ENCODE measurements at regions not wholly inside any gene's neighbourhood (a gene's known extent, or its start where the extent isn't known, plus 50 kb on each side); places are given as distances from the start of the nearest gene placed in this dataset.

- Histone ChIP-seq H3K27me3 (ENCODE audit: low read length) (no peaks in the 10 kb centered on the region), H3K4me2 (ENCODE audit: low read length) (no peak overlapping the region), H4K20me1 (ENCODE audit: low read length) (no peaks in the 10 kb centered on the region), H3K4me1 (ENCODE audit: insufficient read depth, low read length) (peaks cover 33% of the 10 kb centered on the region), H3K9me2 (replicated peaks; ENCODE audit: low read length) (no peaks in the 10 kb centered on the region), H3K27ac (ENCODE audit: low read length) (peak overlapping the region; percentile 84), H3K79me2 (ENCODE audit: low read length) (no peaks in the 10 kb centered on the region), H3K9me3 (ENCODE audit: low read length) (no peaks in the 10 kb centered on the region), H3K36me3 (ENCODE audit: low read depth, low read length) (no peaks in the 10 kb centered on the region), H3F3A (ENCODE audit: low read length, unreplicated experiment) (no peaks in the 10 kb centered on the region), H3K9ac (ENCODE audit: low read length) (peak overlapping the region; percentile 49), H2AFZ (ENCODE audit: low read length) (no peak overlapping the region), H3K4me3 (ENCODE audit: low read length) (no peak overlapping the region)
- ATAC-seq (peak; percentile 89), DNase-seq (peak; percentile 79)
- no TSS peak for BruUV-seq (replicated peaks)
- ChIA-PET POLR2A (ENCODE audit: unreplicated experiment) (no interaction called here), CTCF (no interaction called here)
- TF ChIP-seq CTCF (conservative IDR thresholded peaks at IDR 0.05; ENCODE audit: low read depth, low read length) (no peak), EZH2 (IDR thresholded peaks at IDR 0.05; ENCODE audit: low read length, unreplicated experiment) (no peak), EZH2phosphoT487 (IDR thresholded peaks at IDR 0.05; ENCODE audit: borderline replicate concordance, low read length) (no peak)
- intact Hi-C loops (cut with micrococcal nuclease) = loop anchor here (5.0 kb wide), 1 partner anchor 36 kb away; no protein-coding TSS in a partner anchor
Observed at GRCh38 chr13:70703755-70704154, 595.5 kb upstream of the KLHL1 start.

GRCh38 chr13:70694996-70695715, 586.9 kb upstream of the KLHL1 start:
- Histone ChIP-seq H3K79me2 (ENCODE audit: low read length) (no peaks in the 10 kb centered on the region), H3K9ac (ENCODE audit: low read length) (no peak overlapping the region), H3K4me3 (ENCODE audit: low read length) (no peak overlapping the region), H3K36me3 (ENCODE audit: low read depth, low read length) (no peaks in the 10 kb centered on the region), H3K9me3 (ENCODE audit: low read length) (no peaks in the 10 kb centered on the region), H3K9me2 (replicated peaks; ENCODE audit: low read length) (no peaks in the 10 kb centered on the region), H3K4me2 (ENCODE audit: low read length) (no peak overlapping the region), H3F3A (ENCODE audit: low read length, unreplicated experiment) (no peaks in the 10 kb centered on the region), H4K20me1 (ENCODE audit: low read length) (no peaks in the 10 kb centered on the region), H2AFZ (ENCODE audit: low read length) (no peak overlapping the region), H3K27me3 (ENCODE audit: low read length) (no peaks in the 10 kb centered on the region), H3K4me1 (ENCODE audit: insufficient read depth, low read length) (no peaks in the 10 kb centered on the region), H3K27ac (ENCODE audit: low read length) (no peak overlapping the region)
- BruUV-seq (replicated peaks) = no TSS peak
- TF ChIP-seq EZH2 (IDR thresholded peaks at IDR 0.05; ENCODE audit: low read length, unreplicated experiment) (no peak), CTCF (conservative IDR thresholded peaks at IDR 0.05; ENCODE audit: low read depth, low read length) (no peak), EZH2phosphoT487 (IDR thresholded peaks at IDR 0.05; ENCODE audit: borderline replicate concordance, low read length) (no peak)
- DNase-seq = no peak
- CTCF ChIA-PET = no interaction called here
- intact Hi-C loops (cut with micrococcal nuclease) = no loop called here
- ATAC-seq = no peak
- POLR2A ChIA-PET (ENCODE audit: unreplicated experiment) = no interaction called here

- H2AFZ ChIP-seq (ENCODE audit: low read length) = no peak overlapping the region
- peak overlapping the region; percentile 46; the same call in 1 of the 2 replicates for H3K9ac ChIP-seq (ENCODE audit: low read length)
- peak overlapping the region; percentile 39 for H3K4me3 ChIP-seq (ENCODE audit: low read length)
- POLR2A ChIA-PET (ENCODE audit: unreplicated experiment) = interaction anchor here (0.6 kb wide), 1 partner anchor 668 kb away, joined by 3 read pairs; no protein-coding TSS in a partner anchor
- no peaks in the 10 kb centered on the region for H3K9me3 ChIP-seq (ENCODE audit: low read length)
- peak; percentile 84 for DNase-seq
- CTCF ChIA-PET = no interaction called here
- peak overlapping the region; percentile 62 for H3K4me2 ChIP-seq (ENCODE audit: low read length)
- no peaks in the 10 kb centered on the region for H3K79me2 ChIP-seq (ENCODE audit: low read length)
- BruUV-seq (replicated peaks) = no TSS peak
- peaks cover 26% of the 10 kb centered on the region for H3K4me1 ChIP-seq (ENCODE audit: insufficient read depth, low read length)
- TF ChIP-seq EZH2phosphoT487 (IDR thresholded peaks at IDR 0.05; ENCODE audit: borderline replicate concordance, low read length) = no peak
- no peak for TF ChIP-seq EZH2 (IDR thresholded peaks at IDR 0.05; ENCODE audit: low read length, unreplicated experiment)
- TF ChIP-seq CTCF (conservative IDR thresholded peaks at IDR 0.05; ENCODE audit: low read depth, low read length) = no peak
- H3K27me3 ChIP-seq (ENCODE audit: low read length) = no peaks in the 10 kb centered on the region
- no peaks in the 10 kb centered on the region for H3K9me2 ChIP-seq (replicated peaks; ENCODE audit: low read length)
- no peaks in the 10 kb centered on the region for H3K36me3 ChIP-seq (ENCODE audit: low read depth, low read length)
- H3F3A ChIP-seq (ENCODE audit: low read length, unreplicated experiment) = peaks cover 5% of the 10 kb centered on the region
- H3K27ac ChIP-seq (ENCODE audit: low read length) = peak overlapping the region; percentile 91
- peak; percentile 94 for ATAC-seq
- no peaks in the 10 kb centered on the region for H4K20me1 ChIP-seq (ENCODE audit: low read length)
- intact Hi-C loops (cut with micrococcal nuclease) = loop anchor here (5.0 kb wide), 1 partner anchor 33 kb away; no protein-coding TSS in a partner anchor
Observed at GRCh38 chr13:70668983-70669382, 560.7 kb upstream of the KLHL1 start.
